CD14-positive monocyte (primary cell): ENCODE measurements at regions not wholly inside any gene's neighbourhood (a gene's known extent, or its start where the extent isn't known, plus 50 kb on each side); places are given as distances from the start of the nearest gene placed in this dataset.

Experiments used
- DNase-seq, 3 donors: peaks; one replicate each; pipeline ENCODE4 v3.0.0-alpha.2; 2011 to 2022
- H2AFZ ChIP-seq: 2 replicates; pipeline ENCODE4 v1.6.0; 2012; ENCODE audit warnings: mild to moderate bottlenecking, low read depth, low read length, inconsistent platforms; ENCODE audit not compliant: insufficient read depth, poor library complexity, severe bottlenecking
- H3K27ac ChIP-seq, 2 donors: 1 replicate in 1 of 2; 2 replicates in 1 of 2; pipeline ENCODE4 v1.5.1; 2012 to 2013; ENCODE audit warnings: low read length in 2 of 2, control low read depth in 1 of 2, inconsistent platforms in 1 of 2, low read depth in 1 of 2, mild to moderate bottlenecking in 1 of 2
- H3K27me3 ChIP-seq, 2 donors: one replicate each; pipeline versions ENCODE4 v1.6.0 to v1.6.1; 2011 to 2013; ENCODE audit warnings: low read length in 2 of 2; ENCODE audit not compliant: control insufficient read depth in 2 of 2, insufficient read depth in 2 of 2
- H3K36me3 ChIP-seq, 2 donors: replicated peaks in 1 of 2; 1 replicate in 1 of 2; 2 replicates in 1 of 2; pipeline versions ENCODE4 v1.5.1 to v1.6.1; 2012 to 2013; ENCODE audit warnings: low read length in 2 of 2, control low read depth in 1 of 2, inconsistent platforms in 1 of 2, mild to moderate bottlenecking in 1 of 2; ENCODE audit not compliant: insufficient read depth in 2 of 2, control insufficient read depth in 1 of 2
- H3K4me1 ChIP-seq, 2 donors: 1 replicate in 1 of 2; 2 replicates in 1 of 2; pipeline versions ENCODE4 v1.5.1 to v1.6.1; 2012 to 2013; ENCODE audit warnings: low read length in 2 of 2, control low read depth in 1 of 2, inconsistent platforms in 1 of 2, mild to moderate bottlenecking in 1 of 2, moderate library complexity in 1 of 2; ENCODE audit not compliant: insufficient read depth in 2 of 2, control insufficient read depth in 1 of 2
- H3K4me2 ChIP-seq: replicated peaks from 2 replicates; pipeline ENCODE3; 2012; ENCODE audit warnings: low read length, moderate library complexity, mild to moderate bottlenecking; ENCODE audit not compliant: poor library complexity, severe bottlenecking; ENCODE audit errors: extremely low read depth
- H3K4me3 ChIP-seq, 3 experiments: fragments of 200-600 bp in 1 of 3; sonication (generic) in 1 of 3; replicated peaks in 1 of 3; 1 replicate in 2 of 3; 2 replicates in 1 of 3; pipeline ENCODE4 v1.5.1; 2011 to 2013; ENCODE audit warnings: low read length in 3 of 3, mild to moderate bottlenecking in 3 of 3, control low read depth in 2 of 3, low read depth in 2 of 3, inconsistent platforms in 1 of 3, moderate library complexity in 1 of 3
- H3K79me2 ChIP-seq: 2 replicates; pipeline ENCODE4 v1.6.0; 2012; ENCODE audit warnings: mild to moderate bottlenecking, control low read depth, inconsistent platforms, low read length, moderate library complexity; ENCODE audit not compliant: insufficient read depth
- H3K9ac ChIP-seq: 2 replicates; pipeline ENCODE4 v1.6.0; 2017; ENCODE audit warnings: low read length, mild to moderate bottlenecking; ENCODE audit not compliant: insufficient read depth, poor library complexity, severe bottlenecking
- H3K9me3 ChIP-seq, 2 donors: replicated peaks in 1 of 2; 1 replicate in 1 of 2; 2 replicates in 1 of 2; pipeline versions ENCODE4 v1.5.1 to v1.6.1; 2012 to 2013; ENCODE audit warnings: low read length in 2 of 2, control low read depth in 1 of 2; ENCODE audit not compliant: control insufficient read depth in 1 of 2, insufficient read depth in 1 of 2
- H4K20me1 ChIP-seq: 2 replicates; pipeline ENCODE4 v1.6.0; 2012; ENCODE audit warnings: mild to moderate bottlenecking, low read length, control low read depth, moderate library complexity; ENCODE audit not compliant: insufficient read depth
- H3K27ac Mint-ChIP-seq, 7 donors: one replicate each; pipeline ENCODE4 v1.8.0; 2020; ENCODE audit warnings: mild to moderate bottlenecking in 7 of 7, mixed read lengths in 7 of 7, moderate library complexity in 6 of 7, inconsistent platforms in 2 of 7
- H3K27me3 Mint-ChIP-seq, 3 donors: one replicate each; pipeline ENCODE4 v1.8.0; 2021 to 2022; ENCODE audit warnings: low read depth in 3 of 3, mild to moderate bottlenecking in 3 of 3, mixed read lengths in 3 of 3, moderate library complexity in 3 of 3, inconsistent platforms in 1 of 3
- H3K36me3 Mint-ChIP-seq, 2 donors: one replicate each; pipeline ENCODE4 v1.8.0; 2020; ENCODE audit warnings: mixed read lengths in 2 of 2, inconsistent platforms in 1 of 2, mild to moderate bottlenecking in 1 of 2
- H3K4me1 Mint-ChIP-seq: one replicate; pipeline ENCODE4 v1.8.0; 2020; ENCODE audit warnings: mild to moderate bottlenecking, mixed read lengths
- H3K4me3 Mint-ChIP-seq, 2 donors: one replicate each; pipeline ENCODE4 v1.8.0; 2020; ENCODE audit warnings: mild to moderate bottlenecking in 2 of 2, mixed read lengths in 2 of 2, moderate library complexity in 1 of 2
- H3K9me3 Mint-ChIP-seq, 7 donors: one replicate each; pipeline ENCODE4 v1.8.0; 2020 to 2022; ENCODE audit warnings: mixed read lengths in 7 of 7, mild to moderate bottlenecking in 6 of 7, moderate library complexity in 6 of 7, inconsistent platforms in 2 of 7
- WGBS: methylation state at CpG from one replicate; pipeline ENCODE4 v1.1.5; 2013; ENCODE audit warnings: missing lambda C conversion rate; ENCODE audit not compliant: insufficient coverage; 5-methylcytosine and 5-hydroxymethylcytosine counted together
- intact Hi-C, 2 donors: fragments of 100-400 bp; cut with micrococcal nuclease; formaldehyde crosslinking; loops; one replicate each; pipeline versions ENCODE4 v1.15.0 to v1.15.1; 2023
- TF ChIP-seq, protein P1 (sequence below): fragments of 200-600 bp; IDR thresholded peaks from one replicate; pipeline ENCODE4 v1.8.0; 2022; ENCODE audit warnings: antibody characterized with exemption, mild to moderate bottlenecking

DNA sequence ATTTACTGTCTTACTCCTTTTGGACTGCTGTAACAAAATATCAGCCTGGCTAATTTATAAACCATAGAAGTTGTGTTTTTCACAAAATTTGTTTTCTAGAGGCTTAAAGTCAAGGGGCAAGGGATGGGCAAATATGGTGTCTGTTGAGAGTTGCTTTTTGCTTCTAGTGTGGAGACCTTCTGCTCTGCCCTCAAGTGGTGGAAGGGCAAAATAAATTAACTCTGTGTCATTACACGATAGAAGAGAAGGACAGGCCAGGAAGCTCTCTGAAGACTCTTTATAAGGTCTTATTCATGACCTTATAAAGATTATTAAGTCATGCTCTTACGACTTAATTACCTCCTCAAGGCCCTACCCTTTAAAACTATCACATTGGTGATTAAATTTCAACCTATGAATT lies 181.2 kb upstream of the LRATD1 start:
- TF ChIP-seq, protein P1, sequence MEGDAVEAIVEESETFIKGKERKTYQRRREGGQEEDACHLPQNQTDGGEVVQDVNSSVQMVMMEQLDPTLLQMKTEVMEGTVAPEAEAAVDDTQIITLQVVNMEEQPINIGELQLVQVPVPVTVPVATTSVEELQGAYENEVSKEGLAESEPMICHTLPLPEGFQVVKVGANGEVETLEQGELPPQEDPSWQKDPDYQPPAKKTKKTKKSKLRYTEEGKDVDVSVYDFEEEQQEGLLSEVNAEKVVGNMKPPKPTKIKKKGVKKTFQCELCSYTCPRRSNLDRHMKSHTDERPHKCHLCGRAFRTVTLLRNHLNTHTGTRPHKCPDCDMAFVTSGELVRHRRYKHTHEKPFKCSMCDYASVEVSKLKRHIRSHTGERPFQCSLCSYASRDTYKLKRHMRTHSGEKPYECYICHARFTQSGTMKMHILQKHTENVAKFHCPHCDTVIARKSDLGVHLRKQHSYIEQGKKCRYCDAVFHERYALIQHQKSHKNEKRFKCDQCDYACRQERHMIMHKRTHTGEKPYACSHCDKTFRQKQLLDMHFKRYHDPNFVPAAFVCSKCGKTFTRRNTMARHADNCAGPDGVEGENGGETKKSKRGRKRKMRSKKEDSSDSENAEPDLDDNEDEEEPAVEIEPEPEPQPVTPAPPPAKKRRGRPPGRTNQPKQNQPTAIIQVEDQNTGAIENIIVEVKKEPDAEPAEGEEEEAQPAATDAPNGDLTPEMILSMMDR: no peak

DNA sequence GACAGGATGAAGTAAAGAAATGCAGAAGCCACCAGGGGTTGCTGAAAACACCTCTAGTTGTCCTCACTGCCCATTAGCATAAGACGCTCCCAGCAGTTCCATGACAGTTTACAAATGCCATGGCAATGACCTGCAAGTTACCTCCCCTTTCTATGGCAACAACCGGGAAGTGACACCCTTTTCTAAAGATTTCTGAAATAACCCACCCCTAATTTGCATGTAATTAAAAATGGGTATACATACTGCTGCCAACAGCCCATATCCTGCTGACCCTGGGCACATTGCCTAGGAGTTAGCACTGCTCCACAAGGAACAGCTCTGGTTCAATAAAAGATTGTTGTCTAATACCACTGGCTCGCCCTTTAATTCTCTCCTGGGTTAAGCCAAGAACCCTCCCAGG lies 178.3 kb upstream of the LRATD1 start:
- Histone ChIP-seq H3K36me3 (no peaks in the 10 kb centered on the region), H3K27me3 (no peaks in the 10 kb centered on the region), H3K4me2 (no peak overlapping the region), H3K4me3 (no peak overlapping the region), H3K27ac (no peak overlapping the region), H3K9me3 (peaks cover 28 to 33% of the 10 kb centered on the region in 2 donors), H3K79me2 (no peaks in the 10 kb centered on the region), H2AFZ (no peak overlapping the region), H3K4me1 (no peaks in the 10 kb centered on the region), H4K20me1 (no peaks in the 10 kb centered on the region), H3K9ac (no peak overlapping the region)
- H3K27ac Mint-ChIP-seq: no peak overlapping the region
- H3K27me3 Mint-ChIP-seq: no peaks in the 10 kb centered on the region
- WGBS: 40% methylated on average over 1 of the region's 3 CpGs
- no peaks in the 10 kb centered on the region for H3K36me3 Mint-ChIP-seq
- intact Hi-C loops: no loop called here
- H3K9me3 Mint-ChIP-seq: peaks cover 2 to 14% (median 9%) of the 10 kb centered on the region in 7 donors
- H3K4me1 Mint-ChIP-seq: no peaks in the 10 kb centered on the region
- no peak overlapping the region for H3K4me3 Mint-ChIP-seq
- TF ChIP-seq, protein P1: no peak
- no peak for DNase-seq

More for the DNA sequence above, 181.2 kb upstream of the LRATD1 start:
- Histone ChIP-seq H3K4me1 (no peaks in the 10 kb centered on the region), H3K4me2 (no peak overlapping the region), H3K9ac (no peak overlapping the region), H3K4me3 (no peak overlapping the region), H3K79me2 (no peaks in the 10 kb centered on the region), H3K36me3 (no peaks in the 10 kb centered on the region), H3K27me3 (no peaks in the 10 kb centered on the region), H2AFZ (no peak overlapping the region), H3K9me3 (peaks cover 13 to 22% of the 10 kb centered on the region in 2 donors), H3K27ac (no peak overlapping the region), H4K20me1 (no peaks in the 10 kb centered on the region)
- no CpG with 5 or more reads among the region's 2 CpGs for WGBS
- no peaks in the 10 kb centered on the region for H3K27me3 Mint-ChIP-seq
- no peak overlapping the region for H3K27ac Mint-ChIP-seq
- no peaks in the 10 kb centered on the region for H3K4me1 Mint-ChIP-seq
- no peak overlapping the region for H3K4me3 Mint-ChIP-seq
- H3K9me3 Mint-ChIP-seq: peaks cover 1 to 13% (median 3%) of the 10 kb centered on the region in 7 donors
- H3K36me3 Mint-ChIP-seq: no peaks in the 10 kb centered on the region
- intact Hi-C loops: no loop called here
- DNase-seq: no peak
